ENCODE measurements at regions not wholly inside any gene's neighbourhood (a gene's known extent, or its start where the extent isn't known, plus 50 kb on each side); places are given as distances from the start of the nearest gene placed in this dataset.

- no peak overlapping the region for H2AFZ ChIP-seq (ENCODE audit: low read length)
- H2BK5ac ChIP-seq (ENCODE audit: insufficient read length, low read length), result no peak overlapping the region
- H2BK20ac ChIP-seq (ENCODE audit: low read depth, low read length, poor library complexity, severe bottlenecking), result no peak overlapping the region
- no peak overlapping the region for H3K23ac ChIP-seq (ENCODE audit: insufficient read length, low read depth, low read length)
- TF ChIP-seq CTCF (conservative IDR thresholded peaks at IDR 0.05), result no peak
- no peak overlapping the region for H2AK5ac ChIP-seq (ENCODE audit: insufficient read length, low read length)
- Mint-ChIP-seq H3K27ac (no peak overlapping the region), H3K9me3 (no peaks in the 10 kb centered on the region), H3K27me3 (ENCODE audit: low read depth) (no peaks in the 10 kb centered on the region), H3K4me3 (no peak overlapping the region), H3K36me3 (ENCODE audit: insufficient read depth in 1 of 3, low read depth in 3 of 3) (no peaks in the 10 kb centered on the region), H3K4me1 (peaks cover 4 to 5% of the 10 kb centered on the region in 2 experiments)
- H3K56ac ChIP-seq (ENCODE audit: insufficient read length, low read depth, low read length), result no peak overlapping the region
- H3K79me2 ChIP-seq (ENCODE audit: insufficient read depth, low read length), result no peaks in the 10 kb centered on the region
- no peak overlapping the region for H3K27ac ChIP-seq (ENCODE audit: insufficient read length, low read depth, low read length)
- H3K18ac ChIP-seq (ENCODE audit: insufficient read length, low read depth, low read length), result no peak overlapping the region
- no peak overlapping the region for H3T11ph ChIP-seq (ENCODE audit: low read length)
- no peak overlapping the region for H3K9ac ChIP-seq (ENCODE audit: extremely low read depth, insufficient read length, low read length)
- no peaks in the 10 kb centered on the region for H3K27me3 ChIP-seq (ENCODE audit: insufficient read depth, low read length)
- H4K20me1 ChIP-seq (ENCODE audit: control insufficient read depth, insufficient read depth, insufficient read length), result no peaks in the 10 kb centered on the region
- H2BK120ac ChIP-seq (ENCODE audit: low read depth, low read length, poor library complexity, severe bottlenecking), result no peak overlapping the region
- no peaks in the 10 kb centered on the region for H3K4me1 ChIP-seq (ENCODE audit: insufficient read depth, low read length)
- H4K5ac ChIP-seq (ENCODE audit: insufficient read length, low read depth, low read length), result no peak overlapping the region
- H3K14ac ChIP-seq (ENCODE audit: insufficient read depth, low read length), result no peak overlapping the region
- H3K9me3 ChIP-seq (ENCODE audit: control insufficient read depth, low read depth, low read length), result no peaks in the 10 kb centered on the region
- H3K4ac ChIP-seq (ENCODE audit: low read depth, low read length), result no peak overlapping the region
- no peak overlapping the region for H2BK12ac ChIP-seq (ENCODE audit: insufficient read length, low read depth, low read length)
- H3K23me2 ChIP-seq (ENCODE audit: insufficient read length, low read depth, low read length, poor library complexity, severe bottlenecking), result no peaks in the 10 kb centered on the region
- H4K91ac ChIP-seq (ENCODE audit: insufficient read length, low read depth, low read length), result no peak overlapping the region
- no peak overlapping the region for H3K4me2 ChIP-seq (ENCODE audit: insufficient read depth, insufficient read length, low read length)
- DNase-seq, result no peak
- WGBS (ENCODE audit: extremely low coverage, insufficient read length, low lambda C conversion rate), result no CpG with 5 or more reads among the region's 3 CpGs
- H4K8ac ChIP-seq (replicated peaks; ENCODE audit: insufficient read length, low read depth, low read length), result no peak overlapping the region
- H3K79me1 ChIP-seq (ENCODE audit: insufficient read depth, low read depth, low read length, poor library complexity, severe bottlenecking), result no peaks in the 10 kb centered on the region
- no peak overlapping the region for H2BK15ac ChIP-seq (ENCODE audit: low read depth, low read length)
Observed at GRCh38 chr13:62113179-62113578, 697.5 kb upstream of the PCDH20 start.
